GM21737 (cell line): ENCODE measurements at regions not wholly inside any gene's neighbourhood (a gene's known extent, or its start where the extent isn't known, plus 50 kb on each side); places are given as distances from the start of the nearest gene placed in this dataset.

Source experiments
- ATAC-seq: cut with Tn5 transposase; IDR thresholded peaks from one replicate; pipeline ENCODE4 v1.9.1; 2021; ENCODE audit warnings: mild to moderate bottlenecking, moderate library complexity; ENCODE audit not compliant: unreplicated experiment

GRCh38 chr15:69988541-69989225 lies 109.0 kb downstream of the TLE3 start:
- ATAC-seq, result no peak

- ATAC-seq, result no peak
Observed at GRCh38 chr15:69990566-69991421, 106.9 kb downstream of the TLE3 start.

DNA sequence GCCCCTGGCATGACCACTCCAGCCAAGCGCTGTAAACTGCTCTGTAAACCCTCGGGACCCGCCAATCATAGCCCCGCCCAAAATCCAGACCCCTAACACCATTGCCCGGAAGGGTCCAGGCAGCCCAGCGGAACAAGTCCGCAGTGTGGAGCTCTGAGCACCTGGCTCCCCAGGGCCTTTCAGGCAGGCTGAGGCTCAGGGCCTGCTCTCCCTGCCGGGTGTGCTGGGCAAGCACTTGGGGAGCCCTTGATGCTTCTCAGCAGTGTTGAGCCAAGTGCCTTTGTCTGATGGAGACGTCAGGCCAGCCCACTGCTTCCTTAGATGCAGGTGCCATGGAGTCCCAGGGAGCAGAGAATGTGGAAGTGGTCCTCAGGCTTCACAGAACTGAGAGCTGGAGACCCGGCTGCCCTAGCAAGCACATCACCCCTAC lies 106.2 kb downstream of the TLE3 start:
- ATAC-seq, result no peak

GRCh38 chr15:69992348-69992747 lies 105.4 kb downstream of the TLE3 start:
- no peak for ATAC-seq

GRCh38 chr15:69994429-69995205 lies 103.1 kb downstream of the TLE3 start:
- ATAC-seq, result no peak

- ATAC-seq, result no peak
Observed at GRCh38 chr15:69996321-69997160, 101.2 kb downstream of the TLE3 start.

DNA sequence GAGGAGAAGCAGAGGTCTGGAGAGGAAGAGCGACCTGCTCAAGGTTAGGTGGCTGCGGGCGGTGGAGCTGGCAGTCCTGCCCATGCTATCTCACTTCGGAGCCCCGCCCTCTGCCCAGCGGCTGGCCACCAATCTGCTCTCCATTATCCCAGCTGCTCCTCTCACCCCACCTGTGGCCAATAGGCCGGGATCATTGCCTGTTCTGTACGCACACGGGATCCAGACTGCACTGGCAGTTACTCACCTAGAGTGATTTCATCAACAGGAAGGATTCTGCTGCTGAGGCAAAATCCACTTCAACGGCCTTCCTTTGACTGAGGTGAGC lies 100.6 kb downstream of the TLE3 start:
- no peak for ATAC-seq
